Right forelimb (tissue), 1 donor: ENCODE measurements at regions not wholly inside any gene's neighbourhood (a gene's known extent, or its start where the extent isn't known, plus 50 kb on each side); places are given as distances from the start of the nearest gene placed in this dataset.
"Not testable (repeated sequence)": the region's sequence is repeated elsewhere in the genome, so short reads cannot be mapped to it uniquely, and the experiment has no call there.

ENCODE experiments used
- DNase-seq: peaks from one replicate; pipeline ENCODE4 v3.0.0-alpha.2; 2018

GRCh38 chr18:66994790-66995189 lies 390.9 kb upstream of the CDH19 start:
- DNase-seq: no peak

GRCh38 chr18:66993492-66993891 lies 389.6 kb upstream of the CDH19 start:
- DNase-seq: no peak

- DNase-seq: no peak
These were observed 387.0 kb upstream of the CDH19 start for GRCh38 chr18:66990909-66991308.

- no peak for DNase-seq
These were observed 375.1 kb upstream of the CDH19 start for GRCh38 chr18:66979009-66979408.

GRCh38 chr18:66972681-66973080 lies 368.8 kb upstream of the CDH19 start:
- DNase-seq: no peak

- no peak for DNase-seq
These were observed 368.1 kb upstream of the CDH19 start for GRCh38 chr18:66971960-66972359.

GRCh38 chr18:66966171-66966570 lies 362.3 kb upstream of the CDH19 start:
- DNase-seq: no peak

GRCh38 chr18:66958309-66958708 lies 354.4 kb upstream of the CDH19 start:
- DNase-seq: no peak

- no peak for DNase-seq
These were observed 347.9 kb upstream of the CDH19 start for GRCh38 chr18:66951750-66952149.

- DNase-seq: no peak
These were observed 345.5 kb upstream of the CDH19 start for GRCh38 chr18:66949419-66949818.

GRCh38 chr18:66937546-66937945 lies 333.7 kb upstream of the CDH19 start:
- no peak for DNase-seq

GRCh38 chr18:66931010-66931409 lies 327.1 kb upstream of the CDH19 start:
- no peak for DNase-seq

- DNase-seq: no peak
These were observed 312.9 kb upstream of the CDH19 start for GRCh38 chr18:66916834-66917233.

- no peak for DNase-seq
These were observed 296.9 kb upstream of the CDH19 start for GRCh38 chr18:66900837-66901236.

GRCh38 chr18:66895631-66896030 lies 291.7 kb upstream of the CDH19 start:
- no peak for DNase-seq

GRCh38 chr18:66894851-66895250 lies 291.0 kb upstream of the CDH19 start:
- DNase-seq: no peak

GRCh38 chr18:66892388-66892787 lies 288.5 kb upstream of the CDH19 start:
- DNase-seq: not testable (repeated sequence)

GRCh38 chr18:66874812-66875474 lies 271.1 kb upstream of the CDH19 start:
- no peak for DNase-seq

GRCh38 chr18:66874375-66874774 lies 270.5 kb upstream of the CDH19 start:
- no peak for DNase-seq

- no peak for DNase-seq
These were observed 270.0 kb upstream of the CDH19 start for GRCh38 chr18:66873899-66874298.

- no peak for DNase-seq
These were observed 268.4 kb upstream of the CDH19 start for GRCh38 chr18:66872277-66872676.

GRCh38 chr18:66867653-66868052 lies 263.8 kb upstream of the CDH19 start:
- DNase-seq: no peak

GRCh38 chr18:66866427-66866940 lies 262.6 kb upstream of the CDH19 start:
- DNase-seq: not testable (repeated sequence)

GRCh38 chr18:66838340-66838987 lies 234.6 kb upstream of the CDH19 start:
- DNase-seq: no peak

GRCh38 chr18:66833646-66834045 lies 229.8 kb upstream of the CDH19 start:
- no peak for DNase-seq
